ENCODE measurements at regions not wholly inside any gene's neighbourhood (a gene's known extent, or its start where the extent isn't known, plus 50 kb on each side); places are given as distances from the start of the nearest gene placed in this dataset.
A peak's percentile ranks its signal among the peaks of the same experiment; 100 is the strongest.

- no peak for TF ChIP-seq CTCF (conservative IDR thresholded peaks at IDR 0.05)
- Mint-ChIP-seq H3K27ac (ENCODE audit: unreplicated experiment) (no peak overlapping the region), H3K4me3 (no peak overlapping the region), H3K9me3 (no peaks in the 10 kb centered on the region), H3K36me3 (ENCODE audit: low read depth) (no peaks in the 10 kb centered on the region), H3K4me1 (peaks cover 17% of the 10 kb centered on the region), H3K27me3 (ENCODE audit: low read depth) (no peaks in the 10 kb centered on the region)
- no peak for DNase-seq (ENCODE audit: low read depth, low spot score)
Observed at GRCh38 chr4:138935135-138935807, 80.3 kb upstream of the NOCT start.

- Mint-ChIP-seq H3K4me1 (no peaks in the 10 kb centered on the region), H3K27ac (ENCODE audit: unreplicated experiment) (no peak overlapping the region), H3K4me3 (no peak overlapping the region), H3K9me3 (no peaks in the 10 kb centered on the region), H3K36me3 (ENCODE audit: low read depth) (no peaks in the 10 kb centered on the region), H3K27me3 (ENCODE audit: low read depth) (no peaks in the 10 kb centered on the region)
- DNase-seq (ENCODE audit: low read depth, low spot score), result no peak
- no peak for TF ChIP-seq CTCF (conservative IDR thresholded peaks at IDR 0.05)
Observed at GRCh38 chr4:138927072-138927471, 88.5 kb upstream of the NOCT start.

- H3K4me3 Mint-ChIP-seq, result no peak overlapping the region
- H3K27me3 Mint-ChIP-seq (ENCODE audit: low read depth), result no peaks in the 10 kb centered on the region
- H3K36me3 Mint-ChIP-seq (ENCODE audit: low read depth), result no peaks in the 10 kb centered on the region
- H3K27ac Mint-ChIP-seq (ENCODE audit: unreplicated experiment), result no peak overlapping the region
- H3K9me3 Mint-ChIP-seq, result no peaks in the 10 kb centered on the region
- TF ChIP-seq CTCF (conservative IDR thresholded peaks at IDR 0.05), result no peak
- DNase-seq (ENCODE audit: low read depth, low spot score), result no peak
- H3K4me1 Mint-ChIP-seq, result no peaks in the 10 kb centered on the region
Observed at GRCh38 chr4:138925495-138925894, 90.1 kb upstream of the NOCT start.

GRCh38 chr4:138919094-138919936 lies 96.3 kb upstream of the NOCT start:
- Mint-ChIP-seq H3K27me3 (ENCODE audit: low read depth) (no peaks in the 10 kb centered on the region), H3K36me3 (ENCODE audit: low read depth) (no peaks in the 10 kb centered on the region), H3K4me3 (no peak overlapping the region), H3K9me3 (no peaks in the 10 kb centered on the region), H3K4me1 (peaks cover 10% of the 10 kb centered on the region), H3K27ac (ENCODE audit: unreplicated experiment) (no peak overlapping the region)
- peak; percentile 76 for DNase-seq (ENCODE audit: low read depth, low spot score)
- peak; percentile 78 for TF ChIP-seq CTCF (conservative IDR thresholded peaks at IDR 0.05)

- no peak for TF ChIP-seq CTCF (conservative IDR thresholded peaks at IDR 0.05)
Observed at GRCh38 chr4:138918169-138918869, 97.3 kb upstream of the NOCT start.

More at GRCh38 chr4:138918169-138918869, 97.3 kb upstream of the NOCT start:
- H3K4me1 Mint-ChIP-seq, result peaks cover 10% of the 10 kb centered on the region
- H3K27me3 Mint-ChIP-seq (ENCODE audit: low read depth), result no peaks in the 10 kb centered on the region
- no peak overlapping the region for H3K4me3 Mint-ChIP-seq
- DNase-seq (ENCODE audit: low read depth, low spot score), result no peak
- no peaks in the 10 kb centered on the region for H3K9me3 Mint-ChIP-seq
- H3K27ac Mint-ChIP-seq (ENCODE audit: unreplicated experiment), result no peak overlapping the region
- no peaks in the 10 kb centered on the region for H3K36me3 Mint-ChIP-seq (ENCODE audit: low read depth)

Data from neural crest cell (in vitro differentiated cells).